Activated CD8-positive, alpha-beta memory T cell treated with anti-CD3 and anti-CD28 coated beads for 36 hours (primary cell): ENCODE measurements at regions not wholly inside any gene's neighbourhood (a gene's known extent, or its start where the extent isn't known, plus 50 kb on each side); places are given as distances from the start of the nearest gene placed in this dataset.

Source experiments
- CTCF ChIA-PET: fragments of 350-600 bp; sonication (Branson Sonifier 250); formaldehyde crosslinking; loops from one replicate; lab custom pipeline; 2021; ENCODE audit warnings: antibody characterized with exemption; lab: Charles Lee
- POLR2A ChIA-PET: fragments of 350-600 bp; sonication (Branson Sonifier 250); formaldehyde crosslinking; loops from one replicate; lab custom pipeline; 2021; ENCODE audit warnings: antibody characterized with exemption; lab: Charles Lee

DNA sequence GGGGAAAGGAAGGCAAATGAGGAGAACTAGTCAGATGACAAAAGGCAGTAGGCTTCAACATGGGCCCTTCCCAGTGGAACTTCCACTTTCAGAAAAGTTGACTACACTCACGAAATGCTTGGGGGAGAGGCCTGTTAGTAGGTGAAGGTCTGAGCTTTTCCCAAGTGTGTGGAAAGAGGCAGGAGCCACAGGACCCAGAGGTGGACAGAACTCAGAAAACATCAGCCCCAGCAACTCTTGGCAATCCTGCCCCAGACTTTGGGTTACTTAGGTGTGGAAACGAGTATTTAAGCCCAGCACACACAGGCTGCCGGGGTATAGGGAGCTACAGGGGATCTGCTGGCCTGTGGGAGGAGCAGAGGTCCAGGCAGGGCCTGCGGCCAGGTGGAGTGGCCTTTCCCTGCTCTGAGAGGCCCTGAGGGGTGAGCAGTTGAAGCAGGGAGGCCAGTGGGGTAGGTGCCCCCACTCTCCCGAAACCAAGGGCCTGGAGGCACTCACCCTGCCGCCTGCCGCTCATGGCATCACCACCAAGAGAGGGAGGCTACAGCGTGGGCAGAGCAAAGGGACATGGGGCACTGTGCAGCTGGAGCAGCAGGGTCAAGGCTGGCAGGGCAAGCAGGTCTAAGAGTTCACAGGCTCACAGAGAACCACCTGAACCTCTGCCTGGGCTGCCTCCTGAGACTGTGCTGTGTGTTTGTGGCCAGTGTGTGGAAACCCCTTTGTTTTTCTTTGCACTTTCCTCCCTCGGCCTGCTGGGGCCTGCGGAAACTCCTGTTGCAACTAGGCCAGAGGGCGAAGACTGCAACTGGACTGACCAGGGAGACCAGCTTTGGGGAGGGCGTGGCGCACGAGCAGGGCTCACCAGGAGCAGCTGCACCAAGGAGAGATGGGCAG, 130.7 kb upstream of the SERTAD2 start:
- POLR2A ChIA-PET: no interaction called here
- CTCF ChIA-PET: interaction anchor here (0.9 kb wide), 1 partner anchor 17 kb away, joined by 3 read pairs; no protein-coding TSS in a partner anchor

DNA sequence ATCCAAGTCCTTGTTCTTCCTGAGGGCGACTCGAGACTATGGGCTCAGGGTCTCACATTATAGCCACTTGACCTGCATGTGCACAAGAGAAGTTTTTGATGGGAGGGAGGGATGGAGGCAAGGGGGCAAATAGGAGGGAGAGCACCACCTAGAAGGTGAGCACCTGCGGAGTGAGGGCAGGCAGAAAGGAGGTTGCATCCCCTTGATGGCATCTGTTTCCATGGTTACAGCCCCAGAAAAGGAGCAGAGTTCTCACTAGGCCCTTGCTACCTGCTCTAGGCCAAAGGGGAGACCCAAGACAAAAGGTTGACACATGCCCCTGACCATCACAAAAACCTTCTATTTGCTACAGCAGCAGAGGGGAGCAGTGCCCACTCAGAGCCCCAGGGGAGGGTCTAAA, 131.5 kb upstream of the SERTAD2 start:
- ChIA-PET POLR2A (no interaction called here), CTCF (no interaction called here)

DNA sequence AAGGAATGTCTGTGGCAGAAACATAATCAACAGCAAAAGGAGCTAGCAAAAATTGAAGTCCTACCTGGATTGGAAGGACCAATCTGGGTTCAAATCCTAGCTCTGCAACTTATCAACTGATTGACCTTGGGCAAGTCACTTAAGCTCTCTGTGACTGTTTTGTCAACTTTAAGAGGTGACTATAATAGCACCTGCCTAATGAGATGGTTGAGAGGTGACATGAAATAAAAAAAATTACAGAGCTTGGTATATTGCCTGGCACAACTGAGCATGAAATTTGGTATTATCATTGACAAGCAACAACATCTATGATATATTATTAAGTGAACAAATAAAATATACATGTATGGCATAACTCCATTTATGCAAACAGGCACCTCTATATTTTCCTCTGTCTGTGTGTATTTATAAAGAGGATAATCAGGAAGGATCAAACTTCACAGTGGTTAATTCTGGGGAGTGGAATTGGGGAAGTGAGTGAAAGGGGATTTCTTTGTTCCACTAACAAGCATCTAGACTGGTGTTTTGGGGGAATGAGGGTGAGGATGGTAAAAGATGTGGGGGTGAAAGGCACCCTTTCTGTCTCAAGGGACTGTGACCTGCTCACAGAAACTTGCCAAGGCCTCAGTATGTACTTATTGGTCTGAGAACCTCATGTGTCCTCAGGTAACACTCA, 132.8 kb upstream of the SERTAD2 start:
- ChIA-PET CTCF (interaction anchor here (0.6 kb wide), 1 partner anchor 345 kb away, joined by 3 read pairs; no protein-coding TSS in a partner anchor), POLR2A (no interaction called here)

DNA sequence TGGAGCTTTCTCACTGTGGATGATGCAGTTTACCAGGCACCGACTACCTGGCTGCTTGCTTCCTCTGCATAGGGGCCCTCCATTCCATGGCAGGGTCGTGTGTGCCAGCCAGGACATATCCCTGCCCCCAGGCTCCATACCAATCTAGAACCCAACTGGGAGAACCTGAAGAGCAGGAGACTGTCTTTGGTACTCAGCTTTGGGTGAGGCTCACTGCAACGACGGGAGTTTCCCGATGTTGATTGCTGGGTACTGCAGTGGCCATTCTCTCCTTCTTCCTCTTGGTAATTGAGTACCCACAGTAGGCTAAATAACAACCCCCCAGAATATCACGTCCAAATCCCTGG, 133.3 kb upstream of the SERTAD2 start:
- POLR2A ChIA-PET: no interaction called here
- CTCF ChIA-PET: interaction anchor here (0.6 to 1.6 kb wide), 2 partner anchors 45 to 345 kb away, joined by 3 read pairs; no protein-coding TSS in a partner anchor

DNA sequence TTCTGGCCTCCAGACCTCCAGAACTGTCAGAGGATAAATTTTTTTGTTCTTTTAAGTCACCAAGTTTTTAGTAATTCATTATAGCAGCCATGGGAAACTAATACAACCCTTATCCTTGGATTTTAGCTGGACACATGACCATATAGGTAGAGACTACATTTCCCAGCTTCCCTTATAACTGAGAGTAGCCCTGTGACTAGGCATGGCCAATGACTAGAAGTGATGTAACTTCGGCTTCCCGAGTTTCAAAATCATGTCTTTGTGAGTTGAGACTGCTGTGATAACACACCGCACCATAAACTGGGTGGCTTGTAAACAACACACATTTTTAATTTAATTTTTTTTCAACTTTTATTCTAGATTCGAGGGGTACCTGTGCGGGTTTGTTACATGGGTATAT, 134.0 kb upstream of the SERTAD2 start:
- ChIA-PET CTCF (interaction anchor here (1.6 kb wide), 1 partner anchor 44 kb away, joined by 3 read pairs; no protein-coding TSS in a partner anchor), POLR2A (no interaction called here)

DNA sequence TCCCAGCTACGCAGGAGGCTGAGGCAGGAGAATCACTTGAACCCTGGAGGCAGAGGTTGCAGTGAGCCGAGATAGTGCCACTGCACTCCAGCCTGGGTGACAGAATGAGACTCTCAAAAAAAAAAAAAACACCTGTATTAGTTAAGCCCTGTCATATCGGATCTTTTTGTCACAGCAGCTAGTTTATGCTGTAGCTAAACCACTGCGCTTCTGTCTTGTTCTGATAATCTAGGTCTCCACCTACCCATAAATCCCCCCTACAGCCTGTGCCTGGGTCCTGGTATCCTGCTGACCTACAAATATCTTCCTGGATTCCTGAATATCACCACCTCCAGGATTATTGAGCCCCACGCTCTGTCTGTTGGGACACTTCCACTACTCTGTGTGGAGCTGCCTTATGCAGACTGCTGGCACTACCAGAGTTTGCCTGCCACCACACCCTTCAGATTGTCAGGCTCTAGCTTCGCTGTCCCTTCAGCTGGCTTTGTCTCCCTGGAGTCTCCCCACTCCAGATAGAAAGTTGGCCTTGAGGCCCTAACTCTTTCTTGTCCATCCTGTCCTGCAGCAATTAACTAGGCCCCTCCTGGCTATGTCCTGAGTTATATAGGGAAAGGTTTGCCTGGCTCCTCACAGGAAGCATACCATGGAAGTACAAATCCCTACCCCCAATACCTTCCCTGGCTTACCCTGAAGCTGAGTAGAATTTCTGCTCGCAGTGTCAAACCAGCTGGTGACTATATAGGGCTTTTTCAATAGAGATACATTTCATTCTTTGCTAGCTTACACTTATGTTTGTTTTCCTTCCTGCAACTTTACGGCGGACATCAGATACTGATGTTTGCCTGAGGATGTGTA, 136.0 kb upstream of the SERTAD2 start:
- ChIA-PET CTCF (interaction anchor here (0.6 kb wide), 1 partner anchor 370 kb away, joined by 6 read pairs; no protein-coding TSS in a partner anchor), POLR2A (no interaction called here)

DNA sequence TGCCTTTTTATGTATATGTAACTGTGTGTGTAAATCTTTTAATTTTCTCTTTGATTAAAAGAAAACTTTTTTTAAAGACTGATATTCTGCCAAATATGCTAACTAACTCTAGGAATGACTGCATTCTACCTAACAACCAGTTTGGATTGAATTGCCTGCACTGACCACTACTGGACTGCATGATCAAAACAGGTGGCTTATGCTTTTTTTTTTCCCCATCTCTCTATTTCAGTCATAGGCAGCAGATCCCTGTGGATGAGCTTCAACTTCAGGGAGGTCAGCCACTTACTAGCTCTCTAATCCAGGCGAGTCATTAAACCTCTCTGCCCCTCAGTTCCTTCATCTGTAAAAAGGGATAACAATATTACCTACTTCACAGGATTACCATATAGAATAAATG, 138.6 kb upstream of the SERTAD2 start:
- ChIA-PET POLR2A (no interaction called here), CTCF (interaction anchor here (0.9 kb wide), 1 partner anchor 40 kb away, joined by 3 read pairs; no protein-coding TSS in a partner anchor)

DNA sequence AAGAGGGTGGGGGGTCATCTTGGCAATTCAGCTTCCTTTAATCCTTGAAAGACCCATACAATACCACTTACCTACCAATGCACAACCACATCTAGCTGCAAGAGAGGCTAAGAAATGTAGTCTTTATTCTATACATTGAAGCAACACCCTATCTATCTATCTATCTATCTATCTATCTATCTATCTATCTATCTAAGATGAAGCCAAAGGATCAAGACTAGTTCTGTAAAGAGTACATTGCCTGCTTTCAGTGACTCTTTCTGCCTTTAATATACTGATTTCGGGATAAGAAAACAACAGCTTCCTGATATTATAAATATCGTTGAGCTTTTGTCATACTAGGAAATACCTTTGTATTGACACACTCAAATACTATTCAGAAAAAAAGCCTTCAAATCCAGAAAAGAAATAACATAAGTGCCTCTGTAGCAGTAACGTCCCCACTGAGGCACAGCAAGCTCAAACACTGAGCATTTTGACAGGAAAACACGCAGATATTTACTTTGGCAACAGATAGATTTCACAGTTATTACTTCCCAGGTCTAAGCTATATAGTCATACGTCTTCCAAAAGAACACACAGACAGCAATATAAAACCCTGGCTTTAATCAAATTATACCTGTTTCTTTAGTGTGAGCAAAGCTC, 139.4 kb upstream of the SERTAD2 start:
- ChIA-PET POLR2A (no interaction called here), CTCF (interaction anchor here (0.9 kb wide), 1 partner anchor 39 kb away, joined by 3 read pairs; no protein-coding TSS in a partner anchor)

DNA sequence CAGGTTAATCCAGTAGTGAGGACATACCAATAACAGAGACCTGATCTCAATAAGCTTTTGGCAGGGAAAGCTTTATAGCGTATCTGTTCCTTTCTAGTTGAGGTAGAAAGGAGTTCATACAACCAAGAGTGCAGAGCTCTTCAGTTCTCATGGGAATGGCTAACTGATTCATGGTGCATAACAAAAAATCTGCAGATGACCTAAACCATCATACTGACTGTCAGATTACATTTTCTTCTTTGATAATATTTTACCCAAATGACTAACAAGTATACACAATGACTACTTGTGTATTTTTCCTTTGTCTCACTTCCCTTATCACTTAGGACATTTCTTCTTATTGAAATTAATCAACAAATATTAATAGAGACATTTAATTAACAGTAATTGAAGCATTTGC, 140.0 kb upstream of the SERTAD2 start:
- POLR2A ChIA-PET: no interaction called here
- CTCF ChIA-PET: no interaction called here

DNA sequence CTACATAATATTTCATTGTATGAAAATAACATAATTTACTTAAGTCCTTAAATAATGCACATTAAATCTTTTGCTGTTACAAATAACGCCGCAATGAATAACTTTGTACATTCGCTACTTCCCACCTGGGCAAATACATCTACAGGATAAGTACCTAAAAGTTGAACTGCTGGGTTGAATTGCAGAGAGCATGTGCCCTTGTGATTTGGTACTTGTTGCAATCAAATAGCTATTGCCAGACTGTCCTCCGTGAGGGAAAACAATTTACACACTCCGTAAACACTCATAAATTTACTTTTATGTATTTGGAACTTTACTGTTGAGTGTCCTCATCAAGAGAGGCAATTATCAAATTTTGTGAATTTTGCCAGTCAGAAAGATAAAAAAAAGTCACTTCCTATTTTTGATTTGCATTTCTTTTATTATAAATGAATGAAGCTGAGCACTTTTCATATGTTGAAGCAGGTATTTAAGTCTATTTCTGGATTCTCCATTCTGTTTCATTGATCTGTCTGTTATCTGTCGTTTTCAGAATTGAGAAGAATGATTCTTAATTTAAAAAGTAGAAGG, 140.8 kb upstream of the SERTAD2 start:
- ChIA-PET POLR2A (no interaction called here), CTCF (no interaction called here)

DNA sequence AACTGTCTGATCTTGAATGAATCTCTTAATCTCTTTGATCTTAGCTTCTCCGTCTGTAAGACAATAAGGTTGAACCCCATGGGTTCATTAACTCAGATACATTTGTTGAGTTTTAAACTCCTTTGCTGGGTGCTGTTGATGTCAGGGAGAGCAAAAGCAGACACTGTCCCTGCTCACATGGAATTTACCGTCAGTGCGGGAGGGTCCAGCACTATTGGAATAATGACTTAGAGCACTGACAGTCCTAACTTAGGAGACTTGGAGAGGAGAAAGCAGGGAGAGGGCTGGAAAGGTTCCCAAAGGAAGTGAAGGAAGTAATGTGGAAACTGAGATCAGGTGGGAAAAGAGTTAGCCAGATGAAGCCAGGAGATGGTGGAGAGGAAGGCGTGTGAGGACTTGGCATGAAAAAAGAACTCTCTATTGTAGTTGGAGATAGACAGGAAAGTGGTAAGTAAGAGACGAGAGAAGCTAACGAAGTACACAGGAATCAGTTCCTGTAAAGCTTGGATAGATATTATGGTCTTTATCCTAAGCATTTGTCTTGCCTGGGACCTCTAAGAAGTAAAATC, 141.4 kb upstream of the SERTAD2 start:
- CTCF ChIA-PET: no interaction called here
- POLR2A ChIA-PET: no interaction called here

DNA sequence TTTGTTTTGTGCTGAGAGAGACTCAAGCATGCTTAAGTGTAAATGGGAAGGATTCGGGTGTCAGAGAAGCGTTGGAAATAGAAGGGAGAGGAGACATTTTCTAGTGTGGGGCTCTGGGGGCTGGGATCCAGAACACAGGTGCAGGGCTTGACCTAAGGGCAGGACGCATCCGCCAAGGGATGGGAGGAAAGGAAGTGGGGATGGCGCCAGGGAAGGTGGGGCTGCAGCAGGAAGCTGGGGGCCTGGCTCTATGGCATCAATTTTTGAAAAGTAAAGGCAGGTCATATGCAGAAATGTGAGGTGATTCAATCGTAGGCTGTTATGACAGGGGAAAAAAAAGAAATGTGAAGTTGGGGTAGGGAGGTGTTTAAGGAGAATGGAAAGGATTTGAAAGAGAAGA, 143.2 kb upstream of the SERTAD2 start:
- ChIA-PET POLR2A (no interaction called here), CTCF (interaction anchor here (0.7 kb wide), 2 partner anchors 144 to 1939 kb away, joined by 3 read pairs; no protein-coding TSS in a partner anchor)

DNA sequence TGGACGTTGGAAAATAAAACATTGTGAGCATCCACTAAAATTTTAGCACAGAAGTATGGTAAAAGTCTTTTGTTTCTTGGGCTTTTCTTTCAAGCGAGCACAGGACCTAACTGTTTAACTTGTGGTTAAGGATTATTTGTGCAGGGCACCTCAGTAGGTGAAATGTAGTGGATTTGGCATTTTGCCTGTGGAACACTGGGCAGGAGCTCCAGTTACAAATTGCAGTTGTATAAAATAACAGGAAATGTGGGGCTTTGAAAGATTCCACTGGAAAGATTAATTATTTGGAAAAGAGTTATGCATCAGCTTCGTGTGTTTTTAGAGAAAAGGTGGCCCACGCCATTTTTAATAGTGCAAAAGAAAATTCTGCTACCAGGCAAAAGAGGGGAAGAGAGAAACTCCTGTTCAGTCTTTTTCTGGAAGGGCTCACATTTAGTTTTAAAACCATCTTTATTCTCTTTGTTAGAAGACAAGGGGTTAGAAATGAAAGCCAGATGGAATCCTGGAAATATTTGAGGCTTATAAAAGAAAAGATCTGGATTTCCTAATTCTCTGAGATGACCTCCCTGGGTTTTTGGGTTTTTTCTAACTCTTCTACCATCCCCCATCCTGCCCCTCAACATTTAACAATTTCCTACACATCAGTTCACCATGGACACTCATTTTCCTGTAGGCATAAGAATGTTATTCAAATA, 144.3 kb upstream of the SERTAD2 start:
- CTCF ChIA-PET: interaction anchor here (0.7 kb wide), 1 partner anchor 143 kb away, joined by 3 read pairs; no protein-coding TSS in a partner anchor

DNA sequence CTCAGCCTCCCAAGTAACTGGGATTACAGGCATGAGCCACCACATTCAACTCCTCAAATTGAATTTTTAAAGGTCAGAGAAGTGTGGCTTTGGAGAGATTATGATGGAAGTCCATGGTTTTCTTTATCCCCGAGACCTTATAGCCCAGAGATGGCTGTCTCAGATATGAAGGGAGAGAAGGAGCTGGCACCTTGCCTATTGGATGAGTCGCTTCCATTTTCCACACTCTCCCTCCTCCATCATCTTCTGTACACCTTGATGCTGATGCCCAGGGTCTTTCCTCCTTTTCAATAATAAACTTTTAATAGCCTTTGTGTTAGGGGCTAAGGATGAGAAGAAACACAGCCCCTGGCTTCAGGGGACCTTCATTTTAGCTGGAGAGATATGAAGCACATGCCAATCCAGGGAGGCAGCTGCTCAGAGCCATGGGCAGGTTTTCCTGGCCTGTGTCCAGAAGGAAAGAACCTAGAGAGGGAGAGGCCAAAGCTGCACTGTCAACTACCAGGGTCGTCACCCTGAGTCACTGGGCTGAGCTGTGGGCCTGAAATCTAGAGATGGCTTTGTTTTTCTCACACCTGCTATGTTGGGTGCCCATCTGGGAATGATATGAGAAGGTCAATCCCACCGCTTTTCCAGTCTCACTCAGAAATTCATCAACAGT, 146.0 kb upstream of the SERTAD2 start:
- CTCF ChIA-PET: no interaction called here

More for the DNA sequence above, 144.3 kb upstream of the SERTAD2 start:
- POLR2A ChIA-PET: no interaction called here

DNA sequence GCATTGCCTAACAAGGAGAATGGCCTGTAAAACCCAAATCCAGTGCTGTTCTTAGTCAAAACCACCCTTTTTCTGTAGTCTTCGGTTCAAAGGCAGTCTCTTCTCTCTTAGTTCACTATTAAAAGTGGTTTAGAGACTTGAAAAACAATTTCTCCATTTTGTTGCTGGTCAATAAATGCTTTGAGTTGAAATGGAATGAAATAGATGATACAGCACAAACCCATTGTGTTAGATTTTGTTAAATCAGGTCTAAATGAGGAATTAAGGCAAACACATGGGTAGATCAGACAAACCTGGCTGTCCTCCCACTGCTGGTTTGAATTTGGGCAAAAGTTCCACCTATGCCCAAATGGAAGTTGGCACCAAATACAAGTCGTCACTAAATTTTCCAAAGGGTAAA, 150.1 kb upstream of the SERTAD2 start:
- POLR2A ChIA-PET: no interaction called here
- CTCF ChIA-PET: no interaction called here

More for the DNA sequence above, 146.0 kb upstream of the SERTAD2 start:
- POLR2A ChIA-PET: no interaction called here

DNA sequence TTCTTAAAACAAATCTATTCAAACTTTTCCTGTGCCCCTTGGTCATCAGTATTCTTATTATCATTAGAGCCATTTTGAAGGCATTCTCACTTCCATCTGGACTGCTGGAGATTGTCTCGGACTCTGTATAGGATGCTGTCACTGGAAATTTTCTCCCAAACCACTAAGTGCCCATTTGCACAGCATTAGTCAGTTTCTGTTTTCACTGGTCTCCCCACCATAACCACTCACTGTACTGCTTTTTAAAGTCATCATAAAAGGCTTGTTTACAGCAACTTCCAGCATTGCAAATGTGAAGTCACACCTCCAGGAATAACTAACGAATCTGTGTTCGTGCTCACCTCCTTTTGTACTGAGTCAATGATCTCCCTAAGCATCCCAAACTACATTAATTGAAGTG, 150.9 kb upstream of the SERTAD2 start:
- ChIA-PET POLR2A (no interaction called here), CTCF (no interaction called here)

DNA sequence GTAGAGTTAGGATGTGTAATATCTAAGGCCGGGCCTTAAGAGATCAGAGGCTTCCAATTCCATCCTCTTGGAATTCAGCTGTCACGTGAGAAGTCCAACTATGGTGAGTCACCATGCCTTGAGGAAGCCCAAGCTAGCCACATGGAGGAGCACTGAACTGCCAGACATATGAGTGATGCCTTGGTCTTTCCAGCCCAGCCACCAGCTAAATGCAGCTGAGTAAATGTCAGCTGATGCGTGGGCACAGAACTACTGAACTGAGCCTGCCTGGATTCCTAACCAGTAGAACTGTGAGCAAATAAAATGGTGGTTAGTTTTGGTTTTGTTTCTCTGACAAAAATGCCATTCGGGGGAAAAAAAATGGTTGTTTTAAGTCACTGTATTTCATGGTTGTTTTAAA, 153.7 kb upstream of the SERTAD2 start:
- ChIA-PET POLR2A (interaction anchor here (1.5 kb wide), 1 partner anchor 56 kb away, joined by 3 read pairs; no protein-coding TSS in a partner anchor), CTCF (interaction anchor here (0.6 kb wide), 1 partner anchor 75 kb away, joined by 6 read pairs; no protein-coding TSS in a partner anchor)
